A673 (cell line): ENCODE measurements at regions not wholly inside any gene's neighbourhood (a gene's known extent, or its start where the extent isn't known, plus 50 kb on each side); places are given as distances from the start of the nearest gene placed in this dataset.

Source experiments
- BruUV-seq: library from RNA; stranded (reverse); fragments of 400-500 nt; replicated peaks from 2 replicates; lab custom pipeline; 2021; lab: Mats Ljungman, UMichigan
- CTCF ChIA-PET: fragments of 300-600 bp; sonication (Branson Sonifier 250); formaldehyde crosslinking; loops from one replicate; lab custom pipeline; 2022; ENCODE audit warnings: antibody characterized with exemption; lab: Charles Lee
- POLR2A ChIA-PET: fragments of 300-600 bp; sonication (Branson Sonifier 250); formaldehyde crosslinking; loops from one replicate; lab custom pipeline; 2022; ENCODE audit warnings: antibody characterized with exemption; ENCODE audit not compliant: low non-redundant PET; lab: Charles Lee
- DNase-seq: peaks from one replicate; pipeline ENCODE4 v3.0.0-alpha.2; 2015; ENCODE audit warnings: low spot score
- H3K27ac ChIP-seq: fragments of 200-600 bp; sonication (generic); 2 replicates; pipeline ENCODE4 v1.5.1; 2016; ENCODE audit warnings: mixed run types, low read depth, mild to moderate bottlenecking, mixed read lengths, antibody characterized with exemption, low read length; ENCODE audit not compliant: poor library complexity, severe bottlenecking
- H3K27me3 ChIP-seq: fragments of 200-600 bp; sonication (generic); replicated peaks from 2 replicates; pipeline ENCODE4 v1.6.1; 2017; ENCODE audit warnings: mixed run types, low read depth, mild to moderate bottlenecking, mixed read lengths, antibody characterized with exemption, low read length; ENCODE audit not compliant: insufficient read depth, poor library complexity
- H3K36me3 ChIP-seq: fragments of 200-600 bp; sonication (generic); 2 replicates; pipeline ENCODE4 v1.6.1; 2016; ENCODE audit warnings: mixed run types, mild to moderate bottlenecking, mixed read lengths, antibody characterized with exemption, low read length; ENCODE audit not compliant: insufficient read depth, poor library complexity, severe bottlenecking
- H3K4me1 ChIP-seq: fragments of 200-600 bp; sonication (generic); 2 replicates; pipeline ENCODE4 v1.6.1; 2017; ENCODE audit warnings: mixed run types, mild to moderate bottlenecking, mixed read lengths, antibody characterized with exemption, low read length; ENCODE audit not compliant: insufficient read depth, poor library complexity, severe bottlenecking
- H3K4me3 ChIP-seq: fragments of 200-600 bp; sonication (generic); 2 replicates; pipeline ENCODE4 v1.5.1; 2016; ENCODE audit warnings: low read depth, mixed run types, mild to moderate bottlenecking, mixed read lengths, low read length; ENCODE audit not compliant: poor library complexity, severe bottlenecking
- H3K9me3 ChIP-seq: fragments of 200-600 bp; sonication (generic); 2 replicates; pipeline ENCODE4 v1.6.1; 2016; ENCODE audit warnings: mixed run types, low read depth, mild to moderate bottlenecking, mixed read lengths, antibody characterized with exemption, low read length; ENCODE audit not compliant: poor library complexity, severe bottlenecking
- EZH2 ChIP-seq: fragments of 200-600 bp; sonication (generic); IDR thresholded peaks from 2 replicates; pipeline ENCODE4 v1.6.1; 2017; ENCODE audit warnings: borderline replicate concordance, low read depth, mild to moderate bottlenecking, mixed read lengths, antibody characterized with exemption, low read length; ENCODE audit not compliant: poor library complexity, severe bottlenecking
- intact Hi-C: fragments of 100-400 bp; cut with micrococcal nuclease; formaldehyde crosslinking; loops from one replicate; pipeline ENCODE4 v1.10.0; 2022; ENCODE audit not compliant: unreplicated experiment
- TF ChIP-seq, protein P1 (sequence below): fragments of 300-800, 200-600 bp; sonication (generic); conservative IDR thresholded peaks from 2 replicates; pipeline ENCODE4 v1.5.1; 2017; ENCODE audit warnings: low read depth, mild to moderate bottlenecking, antibody characterized with exemption, low read length, moderate library complexity, mixed read lengths

DNA sequence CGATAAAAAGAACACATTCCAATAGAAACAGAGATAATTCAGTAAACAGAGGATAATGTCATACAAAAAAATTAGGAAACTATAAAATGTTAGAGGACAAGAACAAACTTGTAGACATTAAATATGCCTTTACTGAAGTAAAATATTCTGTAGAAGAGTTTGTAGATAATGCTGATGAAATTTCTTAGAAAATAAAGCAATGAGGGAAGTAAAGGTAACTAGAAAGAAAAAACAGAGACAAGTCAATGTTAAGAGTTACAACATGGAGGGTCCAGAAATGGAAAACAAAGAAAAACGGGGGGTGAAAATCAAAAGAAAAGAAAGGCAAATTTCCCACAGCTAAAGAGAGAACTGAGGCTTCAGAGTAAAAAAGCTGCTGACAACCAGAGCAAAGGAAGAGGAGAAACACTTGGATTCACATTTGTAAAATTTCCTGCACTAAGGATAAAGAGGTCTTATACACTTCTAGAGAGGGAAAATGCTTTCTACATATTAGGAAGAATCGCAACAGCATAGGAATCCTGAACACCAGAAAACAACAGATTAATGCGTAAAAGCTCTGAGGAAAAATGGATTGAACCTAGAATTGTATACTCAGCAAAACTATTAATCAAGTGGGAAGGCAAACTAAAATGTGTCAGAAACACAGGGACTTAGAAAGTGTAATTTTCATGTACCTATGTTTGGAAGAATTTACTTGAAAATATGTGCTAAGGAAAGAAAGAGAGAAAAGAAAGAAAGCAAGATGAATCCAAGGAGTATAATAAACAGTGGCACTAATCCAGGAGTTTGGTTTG, 55.0 kb upstream of the AGR3 start:
- Histone ChIP-seq H3K9me3 (no peaks in the 10 kb centered on the region), H3K27me3 (no peaks in the 10 kb centered on the region), H3K27ac (no peak overlapping the region), H3K4me1 (peaks cover 6% of the 10 kb centered on the region), H3K36me3 (no peaks in the 10 kb centered on the region), H3K4me3 (no peak overlapping the region)
- no peak for DNase-seq
- CTCF ChIA-PET, result no interaction called here
- intact Hi-C loops, result no loop called here
- no peak for TF ChIP-seq EZH2
- TF ChIP-seq, protein P1, sequence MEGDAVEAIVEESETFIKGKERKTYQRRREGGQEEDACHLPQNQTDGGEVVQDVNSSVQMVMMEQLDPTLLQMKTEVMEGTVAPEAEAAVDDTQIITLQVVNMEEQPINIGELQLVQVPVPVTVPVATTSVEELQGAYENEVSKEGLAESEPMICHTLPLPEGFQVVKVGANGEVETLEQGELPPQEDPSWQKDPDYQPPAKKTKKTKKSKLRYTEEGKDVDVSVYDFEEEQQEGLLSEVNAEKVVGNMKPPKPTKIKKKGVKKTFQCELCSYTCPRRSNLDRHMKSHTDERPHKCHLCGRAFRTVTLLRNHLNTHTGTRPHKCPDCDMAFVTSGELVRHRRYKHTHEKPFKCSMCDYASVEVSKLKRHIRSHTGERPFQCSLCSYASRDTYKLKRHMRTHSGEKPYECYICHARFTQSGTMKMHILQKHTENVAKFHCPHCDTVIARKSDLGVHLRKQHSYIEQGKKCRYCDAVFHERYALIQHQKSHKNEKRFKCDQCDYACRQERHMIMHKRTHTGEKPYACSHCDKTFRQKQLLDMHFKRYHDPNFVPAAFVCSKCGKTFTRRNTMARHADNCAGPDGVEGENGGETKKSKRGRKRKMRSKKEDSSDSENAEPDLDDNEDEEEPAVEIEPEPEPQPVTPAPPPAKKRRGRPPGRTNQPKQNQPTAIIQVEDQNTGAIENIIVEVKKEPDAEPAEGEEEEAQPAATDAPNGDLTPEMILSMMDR, result no peak
- POLR2A ChIA-PET, result no interaction called here
- BruUV-seq, result no TSS peak

DNA sequence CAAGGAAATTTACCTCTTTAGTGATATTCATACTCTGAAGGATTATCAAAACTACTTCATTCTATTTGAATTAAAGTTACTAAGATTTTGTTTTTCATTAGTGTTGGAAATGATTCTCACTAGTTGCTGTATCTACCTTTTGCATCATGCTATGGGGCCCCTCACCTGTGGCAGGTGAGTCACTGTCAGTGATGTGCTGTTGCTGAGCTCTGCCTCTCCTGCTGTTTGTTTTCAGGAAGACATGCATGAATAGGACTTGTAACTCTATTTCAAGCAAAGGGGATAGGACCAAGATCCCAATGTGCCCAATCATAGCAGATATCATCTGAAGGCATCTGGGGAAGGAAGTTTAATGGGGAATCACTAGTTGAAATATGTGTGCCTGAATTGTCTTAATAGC, 57.4 kb upstream of the AGR3 start:
- no TSS peak for BruUV-seq
- no peaks in the 10 kb centered on the region for H3K27me3 ChIP-seq
- TF ChIP-seq, protein P1, result no peak
- TF ChIP-seq EZH2, result no peak
- intact Hi-C loops, result no loop called here
- CTCF ChIA-PET, result no interaction called here
- no peaks in the 10 kb centered on the region for H3K36me3 ChIP-seq
- H3K4me1 ChIP-seq, result peaks cover 6% of the 10 kb centered on the region
- no peaks in the 10 kb centered on the region for H3K9me3 ChIP-seq
- POLR2A ChIA-PET, result no interaction called here
- H3K27ac ChIP-seq, result no peak overlapping the region
- no peak overlapping the region for H3K4me3 ChIP-seq
- DNase-seq, result no peak

DNA sequence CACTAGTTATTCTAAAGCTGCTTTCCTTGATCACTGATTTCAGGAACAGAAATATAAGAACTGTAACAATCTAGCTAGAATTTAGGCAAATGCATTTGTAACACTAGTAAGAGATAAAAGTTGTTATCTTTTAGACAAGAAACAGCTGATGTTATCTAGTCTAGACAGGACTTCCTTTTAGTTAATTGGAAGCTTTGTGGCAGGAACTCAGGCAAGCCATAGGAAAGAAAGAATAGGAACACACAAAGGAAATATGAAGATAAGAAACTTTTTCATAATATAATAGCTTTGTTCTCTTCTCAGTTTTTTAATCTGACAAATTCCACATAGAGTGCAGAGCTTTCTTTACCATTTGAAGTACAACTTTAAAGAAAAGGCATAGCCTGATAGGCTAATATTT, 59.0 kb upstream of the AGR3 start:
- no TSS peak for BruUV-seq
- Histone ChIP-seq H3K36me3 (no peaks in the 10 kb centered on the region), H3K4me3 (no peak overlapping the region), H3K4me1 (peaks cover 6% of the 10 kb centered on the region), H3K9me3 (peaks cover 5% of the 10 kb centered on the region), H3K27ac (no peak overlapping the region), H3K27me3 (no peaks in the 10 kb centered on the region)
- ChIA-PET CTCF (no interaction called here), POLR2A (no interaction called here)
- intact Hi-C loops, result no loop called here
- TF ChIP-seq, protein P1, result no peak
- no peak for TF ChIP-seq EZH2
- DNase-seq, result peak; percentile 34
